Transverse colon (tissue), 4 donors: ENCODE measurements at regions not wholly inside any gene's neighbourhood (a gene's known extent, or its start where the extent isn't known, plus 50 kb on each side); places are given as distances from the start of the nearest gene placed in this dataset.

ENCODE experiments used
- DNase-seq: peaks from one replicate; pipeline ENCODE4 v3.0.0-alpha.2; 2019
- H3K27ac ChIP-seq, 4 donors: fragments of 200-600 bp; sonication (generic); 2 replicates each; pipeline ENCODE4 v1.5.1; 2016 to 2018; ENCODE audit warnings: inconsistent platforms in 4 of 4
- H3K27me3 ChIP-seq: fragments of 200-600 bp; sonication (generic); 2 replicates; pipeline ENCODE4 v1.5.1; 2017; ENCODE audit warnings: inconsistent platforms
- H3K36me3 ChIP-seq, 4 donors: fragments of 200-600 bp; sonication (generic); 2 replicates each; pipeline ENCODE4 v1.5.1; 2017 to 2019; ENCODE audit warnings: inconsistent platforms in 4 of 4
- H3K4me1 ChIP-seq, 4 donors: fragments of 200-600 bp; sonication (generic); 2 replicates each; pipeline ENCODE4 v1.5.1; 2017 to 2020; ENCODE audit warnings: inconsistent platforms in 4 of 4
- H3K4me3 ChIP-seq, 4 donors: fragments of 200-600 bp; sonication (generic); 1 replicate in 1 of 4; 2 replicates in 3 of 4; pipeline versions ENCODE4 v1.5.1 to v1.6.1; 2017 to 2019; ENCODE audit warnings: inconsistent platforms in 4 of 4
- H3K9me3 ChIP-seq, 2 donors: fragments of 200-600 bp; sonication (generic); 2 replicates each; pipeline ENCODE4 v1.5.1; 2017 to 2019; ENCODE audit warnings: inconsistent platforms in 2 of 2
- CTCF ChIP-seq, 5 experiments: fragments of 200-600 bp in 3 of 5; fragments of 450-650 bp in 2 of 5; sonication (generic) in 3 of 5; IDR thresholded peaks; 1 replicate in 2 of 5; 2 replicates in 3 of 5; pipeline ENCODE4 v1.5.1; 2016 to 2017; ENCODE audit warnings: antibody characterized with exemption in 5 of 5, inconsistent platforms in 3 of 5, mild to moderate bottlenecking in 2 of 5, moderate library complexity in 1 of 5
- EP300 ChIP-seq: sonication (generic); formaldehyde crosslinking; IDR thresholded peaks from one replicate; pipeline ENCODE4 v1.6.1; 2017; ENCODE audit warnings: antibody characterized with exemption, low read depth
- POLR2A ChIP-seq: fragments of 450-650 bp; IDR thresholded peaks from one replicate; pipeline ENCODE4 v1.6.1; 2016; ENCODE audit warnings: antibody characterized with exemption, mild to moderate bottlenecking, moderate library complexity
- POLR2AphosphoS5 ChIP-seq, 3 donors: sonication (generic); formaldehyde crosslinking; IDR thresholded peaks; one replicate each; pipeline ENCODE4 v1.6.1; 2016; ENCODE audit warnings: antibody characterized with exemption in 3 of 3
- WGBS, 2 donors: methylation state at CpG; one replicate each; pipeline ENCODE4 v1.1.5; 2018; ENCODE audit warnings: low coverage in 1 of 2; 5-methylcytosine and 5-hydroxymethylcytosine counted together
- in situ Hi-C, 4 donors: fragments of 200-750 bp; cut with MboI; loops; one replicate each; pipeline versions ENCODE4 v1.15.0 to v1.15.1; 2017; ENCODE audit warnings: low sequenced_read_pairs in 3 of 4, low pct_ligation_motif_present in 1 of 4, low pct_unique_long_range_greater_than_20kb in 1 of 4
- intact Hi-C: fragments of 100-400 bp; cut with DNase I; formaldehyde crosslinking; loops from one replicate; pipeline ENCODE4 v1.15.1; 2023; ENCODE audit warnings: low total_unique reads

- no peak for TF ChIP-seq POLR2AphosphoS5 (IDR thresholded peaks at IDR 0.05)
- no peak for TF ChIP-seq EP300
- no peak for TF ChIP-seq POLR2A
- no peak for TF ChIP-seq CTCF (IDR thresholded peaks at IDR 0.05)
- no peaks in the 10 kb centered on the region for H3K36me3 ChIP-seq
- in situ Hi-C loops (no loop called here), intact Hi-C loops (no loop called here)
- no peaks in the 10 kb centered on the region for H3K9me3 ChIP-seq
- no peak overlapping the region for H3K4me3 ChIP-seq
- no peaks in the 10 kb centered on the region for H3K4me1 ChIP-seq
- H3K27ac ChIP-seq: no peak overlapping the region
- DNase-seq: no peak
- no peaks in the 10 kb centered on the region for H3K27me3 ChIP-seq
Observed at GRCh38 chr6:126133984-126134383, 147.6 kb downstream of the TRMT11 start.

DNA sequence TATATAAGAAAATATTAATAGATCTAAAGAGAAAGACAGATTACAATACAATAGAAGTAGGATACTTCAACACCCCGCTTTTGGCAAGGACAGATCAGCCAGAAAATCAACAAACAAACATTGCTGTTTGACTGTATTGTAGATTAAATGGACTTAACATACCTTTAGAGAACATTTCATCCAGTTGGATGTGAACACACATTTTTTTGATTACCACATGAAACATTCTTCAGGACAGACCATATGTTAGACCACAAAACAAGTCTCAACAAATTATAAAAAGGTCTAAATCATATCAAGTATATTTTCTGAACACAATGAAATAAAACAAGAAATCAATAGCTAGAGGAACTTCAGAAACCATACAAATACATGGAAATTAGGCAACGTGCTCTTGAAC, 148.2 kb downstream of the TRMT11 start:
- Histone ChIP-seq H3K27me3 (no peaks in the 10 kb centered on the region), H3K4me3 (no peak overlapping the region), H3K9me3 (peaks cover 0 to under 1% of the 10 kb centered on the region in 2 donors), H3K27ac (no peak overlapping the region), H3K4me1 (no peaks in the 10 kb centered on the region), H3K36me3 (no peaks in the 10 kb centered on the region)
- 93 to 94% methylated on average over 2 of the region's 2 CpGs for WGBS, 2 donors
- intact Hi-C loops (no loop called here), in situ Hi-C loops (no loop called here)
- TF ChIP-seq CTCF (IDR thresholded peaks at IDR 0.05): no peak
- DNase-seq: no peak

GRCh38 chr6:126140015-126140414, 153.7 kb downstream of the TRMT11 start:
- Histone ChIP-seq H3K4me1 (no peaks in the 10 kb centered on the region), H3K36me3 (no peaks in the 10 kb centered on the region), H3K4me3 (no peak overlapping the region), H3K27ac (no peak overlapping the region), H3K27me3 (no peaks in the 10 kb centered on the region), H3K9me3 (peaks cover 0 to 9% of the 10 kb centered on the region in 2 donors)
- intact Hi-C loops (no loop called here), in situ Hi-C loops (no loop called here)
- DNase-seq: no peak
- TF ChIP-seq CTCF (IDR thresholded peaks at IDR 0.05) (no peak), POLR2AphosphoS5 (IDR thresholded peaks at IDR 0.05) (no peak), EP300 (no peak)

DNA sequence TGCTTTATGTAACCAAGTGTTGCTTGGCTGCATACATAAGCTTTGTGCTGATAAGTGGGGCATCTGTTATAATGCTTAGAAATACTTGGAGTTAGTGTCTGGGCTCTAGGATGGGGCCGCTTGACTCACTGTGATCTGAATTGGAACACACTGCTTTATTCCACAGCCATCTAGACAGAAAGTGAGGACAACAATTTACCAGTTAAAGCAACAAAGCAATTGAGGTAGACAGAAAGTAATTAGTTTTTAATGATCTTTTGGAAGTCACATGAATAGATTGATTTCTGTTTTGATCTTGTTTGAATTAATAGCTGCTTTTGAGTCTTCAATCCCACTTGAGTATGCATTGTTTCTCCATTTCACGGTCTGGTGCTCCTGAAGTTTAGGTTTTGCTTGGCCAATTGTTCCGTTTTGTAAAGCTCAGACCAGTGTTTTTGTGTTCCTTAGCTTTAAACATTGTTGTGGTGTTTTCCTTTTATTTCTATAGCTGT, 157.5 kb downstream of the TRMT11 start:
- no peak overlapping the region for H3K27ac ChIP-seq
- no peaks in the 10 kb centered on the region for H3K36me3 ChIP-seq
- intact Hi-C loops: no loop called here
- no peak overlapping the region for H3K4me3 ChIP-seq
- H3K9me3 ChIP-seq: peaks cover 0 to 9% of the 10 kb centered on the region in 2 donors
- no peaks in the 10 kb centered on the region for H3K27me3 ChIP-seq
- DNase-seq: no peak
- TF ChIP-seq CTCF (IDR thresholded peaks at IDR 0.05) (no peak), POLR2A (no peak), EP300 (no peak), POLR2AphosphoS5 (IDR thresholded peaks at IDR 0.05) (no peak)
- no peaks in the 10 kb centered on the region for H3K4me1 ChIP-seq
- in situ Hi-C loops: no loop called here
- WGBS, 2 donors: 85 to 86% methylated on average over 3 of the region's 3 CpGs
